ENCODE measurements at regions not wholly inside any gene's neighbourhood (a gene's known extent, or its start where the extent isn't known, plus 50 kb on each side); places are given as distances from the start of the nearest gene placed in this dataset.

- POLR2A ChIA-PET: interaction anchor here (0.9 kb wide), 1 partner anchor 9 kb away, joined by 4 read pairs; no protein-coding TSS in a partner anchor
- Histone ChIP-seq H3K79me2 (ENCODE audit: insufficient read depth, low read depth, low read length) (no peaks in the 10 kb centered on the region), H3K4me2 (ENCODE audit: low read length) (no peak overlapping the region), H3K4me1 (ENCODE audit: insufficient read depth, low read length, poor library complexity, severe bottlenecking) (no peaks in the 10 kb centered on the region), H3K4me3 (ENCODE audit: low read depth, low read length, poor library complexity, severe bottlenecking) (no peak overlapping the region), H3K27ac (ENCODE audit: low read depth, low read length, poor library complexity, severe bottlenecking) (no peak overlapping the region), H4K20me1 (ENCODE audit: insufficient read depth, low read length) (no peaks in the 10 kb centered on the region), H3K36me3 (ENCODE audit: insufficient read depth, low read length) (no peaks in the 10 kb centered on the region), H3K9me2 (ENCODE audit: insufficient read depth, low read length) (no peaks in the 10 kb centered on the region), H2AFZ (ENCODE audit: low read length) (no peak overlapping the region), H3K9me3 (ENCODE audit: low read length) (no peaks in the 10 kb centered on the region)
- CTCF ChIA-PET (ENCODE audit: unreplicated experiment): no interaction called here
- BruUV-seq (replicated peaks): no TSS peak
- TF ChIP-seq, protein P1, sequence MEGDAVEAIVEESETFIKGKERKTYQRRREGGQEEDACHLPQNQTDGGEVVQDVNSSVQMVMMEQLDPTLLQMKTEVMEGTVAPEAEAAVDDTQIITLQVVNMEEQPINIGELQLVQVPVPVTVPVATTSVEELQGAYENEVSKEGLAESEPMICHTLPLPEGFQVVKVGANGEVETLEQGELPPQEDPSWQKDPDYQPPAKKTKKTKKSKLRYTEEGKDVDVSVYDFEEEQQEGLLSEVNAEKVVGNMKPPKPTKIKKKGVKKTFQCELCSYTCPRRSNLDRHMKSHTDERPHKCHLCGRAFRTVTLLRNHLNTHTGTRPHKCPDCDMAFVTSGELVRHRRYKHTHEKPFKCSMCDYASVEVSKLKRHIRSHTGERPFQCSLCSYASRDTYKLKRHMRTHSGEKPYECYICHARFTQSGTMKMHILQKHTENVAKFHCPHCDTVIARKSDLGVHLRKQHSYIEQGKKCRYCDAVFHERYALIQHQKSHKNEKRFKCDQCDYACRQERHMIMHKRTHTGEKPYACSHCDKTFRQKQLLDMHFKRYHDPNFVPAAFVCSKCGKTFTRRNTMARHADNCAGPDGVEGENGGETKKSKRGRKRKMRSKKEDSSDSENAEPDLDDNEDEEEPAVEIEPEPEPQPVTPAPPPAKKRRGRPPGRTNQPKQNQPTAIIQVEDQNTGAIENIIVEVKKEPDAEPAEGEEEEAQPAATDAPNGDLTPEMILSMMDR (conservative IDR thresholded peaks at IDR 0.05; ENCODE audit: low read length): no peak
- no peak for TF ChIP-seq EZH2phosphoT487 (IDR thresholded peaks at IDR 0.05; ENCODE audit: borderline replicate concordance, low read depth, low read length)
- intact Hi-C loops (cut with micrococcal nuclease; ENCODE audit: unreplicated experiment): no loop called here
- DNase-seq (ENCODE audit: low spot score): no peak
Measured at GRCh38 chr13:54890976-54891375, 1862.4 kb downstream of the OLFM4 start.

DNA sequence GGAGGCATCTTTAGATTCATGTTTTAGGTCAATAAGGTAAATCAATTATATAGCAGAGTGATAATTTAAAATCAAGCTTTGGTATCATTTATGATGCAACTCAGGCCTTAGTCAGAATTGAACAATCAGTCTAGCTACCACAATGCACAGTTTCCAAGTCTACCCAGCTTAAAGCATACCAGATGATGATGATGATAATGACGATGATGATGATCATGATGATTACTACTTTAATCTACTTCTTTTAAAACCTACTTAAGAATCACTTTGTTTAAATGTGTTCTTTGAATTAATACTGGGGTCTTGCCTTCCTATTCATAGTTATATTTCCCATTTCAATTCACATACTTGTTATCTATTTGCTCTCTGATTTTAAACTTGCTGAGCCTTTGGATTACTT is 1872.7 kb downstream of the OLFM4 start:
- no peak overlapping the region for H3K4me3 ChIP-seq (ENCODE audit: low read depth, low read length, poor library complexity, severe bottlenecking)
- CTCF ChIA-PET (ENCODE audit: unreplicated experiment): no interaction called here
- no peaks in the 10 kb centered on the region for H3K4me1 ChIP-seq (ENCODE audit: insufficient read depth, low read length, poor library complexity, severe bottlenecking)
- no peak for TF ChIP-seq EZH2phosphoT487 (IDR thresholded peaks at IDR 0.05; ENCODE audit: borderline replicate concordance, low read depth, low read length)
- TF ChIP-seq, protein P1 (conservative IDR thresholded peaks at IDR 0.05; ENCODE audit: low read length): no peak
- no peaks in the 10 kb centered on the region for H3K79me2 ChIP-seq (ENCODE audit: insufficient read depth, low read depth, low read length)
- BruUV-seq (replicated peaks): no TSS peak
- intact Hi-C loops (cut with micrococcal nuclease; ENCODE audit: unreplicated experiment): no loop called here
- no peaks in the 10 kb centered on the region for H3K9me2 ChIP-seq (ENCODE audit: insufficient read depth, low read length)
- H4K20me1 ChIP-seq (ENCODE audit: insufficient read depth, low read length): no peaks in the 10 kb centered on the region
- no peaks in the 10 kb centered on the region for H3K9me3 ChIP-seq (ENCODE audit: low read length)
- POLR2A ChIA-PET: interaction anchor here (0.7 kb wide), 1 partner anchor 9 kb away, joined by 4 read pairs; no protein-coding TSS in a partner anchor
- no peak for DNase-seq (ENCODE audit: low spot score)
- H2AFZ ChIP-seq (ENCODE audit: low read length): no peak overlapping the region
- no peaks in the 10 kb centered on the region for H3K36me3 ChIP-seq (ENCODE audit: insufficient read depth, low read length)
- H3K4me2 ChIP-seq (ENCODE audit: low read length): no peak overlapping the region
- no peak overlapping the region for H3K27ac ChIP-seq (ENCODE audit: low read depth, low read length, poor library complexity, severe bottlenecking)

- no peaks in the 10 kb centered on the region for H3K79me2 ChIP-seq (ENCODE audit: insufficient read depth, low read depth, low read length)
- no peaks in the 10 kb centered on the region for H3K9me2 ChIP-seq (ENCODE audit: insufficient read depth, low read length)
- intact Hi-C loops (cut with micrococcal nuclease; ENCODE audit: unreplicated experiment): loop anchor here (10.0 kb wide), 1 partner anchor 62 kb away; no protein-coding TSS in a partner anchor
- H2AFZ ChIP-seq (ENCODE audit: low read length): no peak overlapping the region
- H3K36me3 ChIP-seq (ENCODE audit: insufficient read depth, low read length): no peaks in the 10 kb centered on the region
- H3K27ac ChIP-seq (ENCODE audit: low read depth, low read length, poor library complexity, severe bottlenecking): no peak overlapping the region
- BruUV-seq (replicated peaks): no TSS peak
- H4K20me1 ChIP-seq (ENCODE audit: insufficient read depth, low read length): no peaks in the 10 kb centered on the region
- ChIA-PET POLR2A (no interaction called here), CTCF (ENCODE audit: unreplicated experiment) (no interaction called here)
- no peaks in the 10 kb centered on the region for H3K4me1 ChIP-seq (ENCODE audit: insufficient read depth, low read length, poor library complexity, severe bottlenecking)
- TF ChIP-seq, protein P1 (conservative IDR thresholded peaks at IDR 0.05; ENCODE audit: low read length): no peak
- no peak for TF ChIP-seq EZH2phosphoT487 (IDR thresholded peaks at IDR 0.05; ENCODE audit: borderline replicate concordance, low read depth, low read length)
- H3K4me2 ChIP-seq (ENCODE audit: low read length): no peak overlapping the region
- DNase-seq (ENCODE audit: low spot score): no peak
- no peaks in the 10 kb centered on the region for H3K9me3 ChIP-seq (ENCODE audit: low read length)
- no peak overlapping the region for H3K4me3 ChIP-seq (ENCODE audit: low read depth, low read length, poor library complexity, severe bottlenecking)
Measured at GRCh38 chr13:54912367-54912766, 1883.8 kb downstream of the OLFM4 start.
